Kidney epithelial cell (primary cell): ENCODE measurements at regions not wholly inside any gene's neighbourhood (a gene's known extent, or its start where the extent isn't known, plus 50 kb on each side); places are given as distances from the start of the nearest gene placed in this dataset.
"Not testable (repeated sequence)": the region's sequence is repeated elsewhere in the genome, so short reads cannot be mapped to it uniquely, and the experiment has no call there.

Source experiments
- DNase-seq: peaks from one replicate; pipeline ENCODE4 v3.0.0-alpha.2; 2010; ENCODE audit warnings: low read depth
- H3K27me3 ChIP-seq: 2 replicates; pipeline ENCODE4 v1.6.0; 2011; ENCODE audit warnings: low read length; ENCODE audit not compliant: control insufficient read depth, insufficient read depth
- H3K36me3 ChIP-seq: 2 replicates; pipeline ENCODE4 v1.5.1; 2011; ENCODE audit warnings: low read length; ENCODE audit not compliant: control insufficient read depth, insufficient read depth
- H3K4me3 ChIP-seq: 2 replicates; pipeline ENCODE4 v1.5.1; 2011; ENCODE audit warnings: low read depth, mild to moderate bottlenecking, control low read depth, low read length
- TF ChIP-seq, protein P1 (sequence below): IDR thresholded peaks from 2 replicates; pipeline ENCODE4 v1.5.1; 2011; ENCODE audit warnings: mild to moderate bottlenecking, moderate library complexity, low read length, control low read depth, inconsistent platforms; ENCODE audit not compliant: insufficient read depth, poor library complexity, severe bottlenecking

DNA sequence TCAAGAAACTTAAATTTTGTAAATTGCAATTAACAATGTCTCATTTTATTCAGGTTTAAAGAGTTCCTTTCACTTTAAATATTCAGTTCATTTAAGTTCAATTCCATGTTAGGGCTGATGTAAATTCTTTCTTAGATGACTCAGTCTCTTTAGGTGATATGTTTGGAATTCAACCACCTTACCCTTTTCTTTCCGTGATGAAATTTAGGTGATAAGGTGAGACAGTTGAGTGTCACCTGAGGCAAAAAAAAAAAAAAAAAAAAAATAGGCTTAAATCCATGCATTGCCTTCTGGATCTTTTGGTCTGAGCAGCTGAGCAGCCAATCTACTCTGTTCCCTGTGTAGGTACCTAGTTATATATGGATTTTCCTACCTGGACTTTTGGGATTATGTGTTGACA lies 299.5 kb downstream of the DAD1 start:
- Histone ChIP-seq H3K36me3 (no peaks in the 10 kb centered on the region), H3K4me3 (no peak overlapping the region), H3K27me3 (no peaks in the 10 kb centered on the region)
- no peak for DNase-seq
- TF ChIP-seq, protein P1, sequence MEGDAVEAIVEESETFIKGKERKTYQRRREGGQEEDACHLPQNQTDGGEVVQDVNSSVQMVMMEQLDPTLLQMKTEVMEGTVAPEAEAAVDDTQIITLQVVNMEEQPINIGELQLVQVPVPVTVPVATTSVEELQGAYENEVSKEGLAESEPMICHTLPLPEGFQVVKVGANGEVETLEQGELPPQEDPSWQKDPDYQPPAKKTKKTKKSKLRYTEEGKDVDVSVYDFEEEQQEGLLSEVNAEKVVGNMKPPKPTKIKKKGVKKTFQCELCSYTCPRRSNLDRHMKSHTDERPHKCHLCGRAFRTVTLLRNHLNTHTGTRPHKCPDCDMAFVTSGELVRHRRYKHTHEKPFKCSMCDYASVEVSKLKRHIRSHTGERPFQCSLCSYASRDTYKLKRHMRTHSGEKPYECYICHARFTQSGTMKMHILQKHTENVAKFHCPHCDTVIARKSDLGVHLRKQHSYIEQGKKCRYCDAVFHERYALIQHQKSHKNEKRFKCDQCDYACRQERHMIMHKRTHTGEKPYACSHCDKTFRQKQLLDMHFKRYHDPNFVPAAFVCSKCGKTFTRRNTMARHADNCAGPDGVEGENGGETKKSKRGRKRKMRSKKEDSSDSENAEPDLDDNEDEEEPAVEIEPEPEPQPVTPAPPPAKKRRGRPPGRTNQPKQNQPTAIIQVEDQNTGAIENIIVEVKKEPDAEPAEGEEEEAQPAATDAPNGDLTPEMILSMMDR, result no peak

- Histone ChIP-seq H3K36me3 (no peaks in the 10 kb centered on the region), H3K27me3 (no peaks in the 10 kb centered on the region), H3K4me3 (no peak overlapping the region)
- TF ChIP-seq, protein P1, result no peak
- no peak for DNase-seq
These were observed 303.0 kb downstream of the DAD1 start for GRCh38 chr14:22285991-22286390.

DNA sequence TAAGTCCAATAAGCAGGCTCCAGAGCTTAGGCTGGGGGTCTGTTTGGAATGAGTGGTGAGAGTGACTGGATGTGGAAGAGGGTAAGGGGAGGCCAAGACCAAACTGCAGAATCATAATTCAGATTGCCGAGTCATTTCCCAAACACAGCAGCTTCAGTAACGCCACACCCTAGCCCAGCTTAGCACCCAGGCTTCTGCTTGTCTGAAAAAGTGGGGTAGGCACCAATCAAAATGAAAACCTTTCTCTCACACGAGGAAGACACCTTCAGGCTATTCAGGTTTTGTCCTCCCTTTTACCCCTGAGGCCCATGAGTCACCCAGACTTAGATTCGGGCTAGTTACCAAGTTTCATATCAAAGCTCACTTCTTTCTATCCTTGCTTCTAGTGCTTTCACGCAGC lies 306.1 kb downstream of the DAD1 start:
- no peak overlapping the region for H3K4me3 ChIP-seq
- TF ChIP-seq, protein P1, result no peak
- H3K27me3 ChIP-seq, result no peaks in the 10 kb centered on the region
- no peak for DNase-seq
- no peaks in the 10 kb centered on the region for H3K36me3 ChIP-seq

DNA sequence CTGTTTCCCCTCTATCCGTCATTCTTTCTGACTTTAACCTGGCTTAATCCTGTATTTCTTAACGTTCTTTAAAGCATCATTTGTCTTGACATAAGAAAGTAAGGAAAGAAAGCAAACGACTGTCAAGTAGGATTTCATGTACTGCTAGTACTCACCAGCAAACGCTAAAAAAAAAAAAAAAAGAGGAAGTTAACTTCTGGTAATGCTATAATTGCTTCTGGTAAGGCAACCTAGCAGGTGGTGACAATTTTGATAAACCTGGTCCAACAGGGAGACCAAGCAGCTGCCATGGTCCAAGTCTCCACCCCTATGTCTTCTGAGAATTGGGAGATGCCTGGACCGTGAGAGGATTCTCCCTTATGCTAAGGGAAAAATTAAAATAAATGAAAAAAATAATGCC lies 306.6 kb downstream of the DAD1 start:
- no peak for DNase-seq
- no peaks in the 10 kb centered on the region for H3K36me3 ChIP-seq
- TF ChIP-seq, protein P1, result no peak

GRCh38 chr14:22281447-22281874 lies 307.6 kb downstream of the DAD1 start:
- not testable (repeated sequence) for H3K27me3 ChIP-seq, DNase-seq, H3K4me3 ChIP-seq, H3K36me3 ChIP-seq

More for the DNA sequence above, 306.6 kb downstream of the DAD1 start:
- no peaks in the 10 kb centered on the region for H3K27me3 ChIP-seq
- H3K4me3 ChIP-seq, result no peak overlapping the region

DNA sequence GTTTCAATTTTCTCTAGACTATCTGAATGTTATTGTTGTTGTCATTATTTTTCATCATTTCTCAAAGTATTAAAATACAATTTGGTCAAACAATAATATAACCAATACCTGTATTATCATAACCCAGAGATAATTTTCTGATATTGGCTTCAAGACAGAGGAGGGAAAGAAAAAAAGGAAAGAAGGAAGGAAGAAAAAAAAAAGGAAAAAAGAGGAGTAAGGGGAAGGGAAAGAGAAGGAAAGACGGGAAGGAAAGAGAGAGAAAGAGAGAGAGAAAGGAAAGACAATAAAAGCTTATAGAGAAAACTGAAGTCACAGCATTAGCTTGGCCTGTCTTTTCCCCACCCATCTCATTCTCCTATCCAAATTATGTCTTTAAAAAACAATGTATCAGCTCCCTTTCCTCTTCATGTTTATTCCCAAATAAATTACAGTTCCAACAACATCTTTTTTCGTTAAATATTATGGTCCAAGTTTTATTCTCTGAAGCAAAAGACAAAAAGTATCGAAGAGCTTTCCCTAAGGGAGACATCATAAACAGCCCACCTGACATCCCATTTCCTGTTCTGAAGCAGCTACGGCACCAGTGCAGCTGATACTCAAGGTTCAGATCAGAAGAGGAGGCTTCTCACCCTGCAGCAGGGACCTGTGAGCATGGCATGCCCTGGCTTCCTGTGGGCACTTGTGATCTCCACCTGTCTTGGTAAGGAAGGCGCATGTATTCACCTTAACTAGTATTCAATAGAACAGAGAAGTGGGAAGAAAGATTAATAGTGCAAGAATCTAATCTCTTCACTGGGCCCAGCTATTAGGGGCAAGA lies 308.3 kb downstream of the DAD1 start:
- no peak for DNase-seq
- TF ChIP-seq, protein P1, result no peak
- H3K36me3 ChIP-seq, result no peaks in the 10 kb centered on the region
- no peak overlapping the region for H3K4me3 ChIP-seq
- H3K27me3 ChIP-seq, result no peaks in the 10 kb centered on the region
